LNCaP clone FGC (cell line): ENCODE measurements at regions not wholly inside any gene's neighbourhood (a gene's known extent, or its start where the extent isn't known, plus 50 kb on each side); places are given as distances from the start of the nearest gene placed in this dataset.

Source experiments
- DNase-seq: peaks from one replicate; pipeline ENCODE4 v3.0.0-alpha.2; 2011; ENCODE audit warnings: low read depth
- H3K4me3 ChIP-seq: 2 replicates; pipeline ENCODE4 v1.5.1; 2011; ENCODE audit warnings: mild to moderate bottlenecking, low read depth, low read length, control low read depth
- TF ChIP-seq, protein P1 (sequence below): IDR thresholded peaks from 2 replicates; pipeline ENCODE4 v1.5.1; 2012; ENCODE audit warnings: mild to moderate bottlenecking; ENCODE audit not compliant: control insufficient read depth, insufficient read depth; ENCODE audit errors: extremely low read depth

- no peak for DNase-seq
- TF ChIP-seq, protein P1, sequence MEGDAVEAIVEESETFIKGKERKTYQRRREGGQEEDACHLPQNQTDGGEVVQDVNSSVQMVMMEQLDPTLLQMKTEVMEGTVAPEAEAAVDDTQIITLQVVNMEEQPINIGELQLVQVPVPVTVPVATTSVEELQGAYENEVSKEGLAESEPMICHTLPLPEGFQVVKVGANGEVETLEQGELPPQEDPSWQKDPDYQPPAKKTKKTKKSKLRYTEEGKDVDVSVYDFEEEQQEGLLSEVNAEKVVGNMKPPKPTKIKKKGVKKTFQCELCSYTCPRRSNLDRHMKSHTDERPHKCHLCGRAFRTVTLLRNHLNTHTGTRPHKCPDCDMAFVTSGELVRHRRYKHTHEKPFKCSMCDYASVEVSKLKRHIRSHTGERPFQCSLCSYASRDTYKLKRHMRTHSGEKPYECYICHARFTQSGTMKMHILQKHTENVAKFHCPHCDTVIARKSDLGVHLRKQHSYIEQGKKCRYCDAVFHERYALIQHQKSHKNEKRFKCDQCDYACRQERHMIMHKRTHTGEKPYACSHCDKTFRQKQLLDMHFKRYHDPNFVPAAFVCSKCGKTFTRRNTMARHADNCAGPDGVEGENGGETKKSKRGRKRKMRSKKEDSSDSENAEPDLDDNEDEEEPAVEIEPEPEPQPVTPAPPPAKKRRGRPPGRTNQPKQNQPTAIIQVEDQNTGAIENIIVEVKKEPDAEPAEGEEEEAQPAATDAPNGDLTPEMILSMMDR, result no peak
- no peak overlapping the region for H3K4me3 ChIP-seq
These were observed 82.3 kb upstream of the NYAP2 start for GRCh38 chr2:225317186-225317585.

DNA sequence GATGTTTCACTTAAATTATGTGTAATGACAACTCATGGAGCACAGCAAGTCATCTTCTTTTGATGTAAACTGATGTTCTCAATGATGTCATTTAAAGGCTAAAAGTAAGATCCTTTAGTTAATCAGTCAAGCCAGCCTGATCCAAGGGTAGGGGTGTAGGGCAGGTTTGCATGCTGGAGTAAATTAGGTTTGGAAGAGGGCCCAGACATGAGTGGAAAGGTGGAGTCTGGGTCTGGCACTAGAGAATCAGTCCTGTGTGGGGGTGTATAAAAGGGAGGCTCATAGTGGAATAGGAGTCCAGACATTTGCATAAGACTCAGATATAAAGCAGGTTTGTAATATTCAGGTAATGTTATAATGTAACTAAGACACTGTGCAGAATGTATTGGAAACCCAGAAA is 88.8 kb upstream of the NYAP2 start:
- DNase-seq, result no peak
- no peak overlapping the region for H3K4me3 ChIP-seq
- TF ChIP-seq, protein P1, result no peak

DNA sequence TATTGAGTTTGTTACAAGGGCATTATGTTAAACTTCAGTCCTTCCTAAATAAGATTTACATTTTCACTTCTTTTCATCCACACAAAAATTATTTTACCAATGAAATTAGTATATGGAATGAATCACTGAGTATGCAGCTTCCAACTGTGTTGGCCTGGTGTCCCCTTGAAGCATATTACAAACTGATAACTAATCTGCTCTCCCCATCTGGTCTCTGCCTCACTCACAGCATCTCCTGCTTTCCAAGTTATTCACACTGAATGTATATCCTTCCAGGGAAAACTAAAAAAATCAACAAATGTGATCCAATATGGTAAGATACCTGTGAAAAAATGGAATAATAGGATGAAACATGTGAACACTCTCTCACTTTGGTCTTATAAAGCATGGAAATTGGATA is 90.0 kb upstream of the NYAP2 start:
- TF ChIP-seq, protein P1, result no peak
- H3K4me3 ChIP-seq, result no peak overlapping the region
- no peak for DNase-seq

DNA sequence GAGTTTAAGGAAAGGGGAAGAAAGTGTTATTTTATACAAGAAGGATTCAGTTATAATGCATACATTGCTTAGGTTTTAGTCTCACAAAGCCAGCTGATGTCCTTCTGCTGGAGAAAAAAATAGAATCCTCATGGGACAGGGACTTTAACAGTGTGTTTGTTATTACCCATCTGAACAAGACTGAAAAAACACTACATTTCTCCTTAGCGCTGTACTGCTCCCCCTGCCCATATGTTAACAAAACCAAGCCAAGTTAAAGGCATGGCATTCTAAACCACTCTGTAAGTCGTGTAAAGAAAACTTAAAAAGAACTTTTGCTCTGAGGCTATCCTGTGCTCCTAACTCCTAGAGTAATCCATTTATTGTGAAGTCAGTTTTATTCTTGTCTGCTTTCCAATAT is 102.6 kb upstream of the NYAP2 start:
- TF ChIP-seq, protein P1, result no peak
- H3K4me3 ChIP-seq, result no peak overlapping the region
- DNase-seq, result no peak

- H3K4me3 ChIP-seq, result no peak overlapping the region
- TF ChIP-seq, protein P1, result no peak
- no peak for DNase-seq
These were observed 104.4 kb upstream of the NYAP2 start for GRCh38 chr2:225295102-225295501.

GRCh38 chr2:225293638-225294037 is 105.9 kb upstream of the NYAP2 start:
- no peak for DNase-seq
- TF ChIP-seq, protein P1, result no peak

DNA sequence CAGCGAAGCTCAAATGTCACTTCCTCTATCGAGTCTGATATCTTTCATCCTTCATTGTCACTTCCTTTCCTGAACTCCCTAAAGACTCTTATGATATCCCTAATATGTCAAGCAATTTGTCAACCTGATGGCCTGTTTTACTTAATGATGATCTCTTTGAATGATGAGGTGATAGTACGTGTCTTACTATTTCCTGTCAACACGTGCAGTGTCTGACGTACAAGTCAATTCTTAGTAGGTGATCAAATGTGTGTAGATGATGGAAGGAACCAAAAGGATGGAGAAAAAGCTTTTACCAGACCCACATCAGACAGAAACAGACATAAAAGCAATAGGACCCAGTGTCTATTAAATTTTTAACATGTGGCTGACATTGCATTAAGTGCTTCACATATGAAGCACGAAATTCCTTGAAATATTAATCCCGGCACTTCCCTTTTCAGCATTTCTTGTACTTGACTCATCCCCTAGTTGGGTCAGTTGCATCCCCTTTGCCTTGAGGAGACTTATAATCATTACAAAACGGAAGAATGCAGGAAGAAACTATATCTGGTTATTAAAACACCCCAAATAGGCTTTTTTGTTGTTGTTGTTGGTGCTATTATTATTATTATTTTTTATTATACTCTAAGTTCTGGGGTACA is 108.6 kb upstream of the NYAP2 start:
- TF ChIP-seq, protein P1, result no peak

More at GRCh38 chr2:225293638-225294037, 105.9 kb upstream of the NYAP2 start:
- H3K4me3 ChIP-seq, result no peak overlapping the region

More for the DNA sequence above, 108.6 kb upstream of the NYAP2 start:
- DNase-seq, result no peak
- no peak overlapping the region for H3K4me3 ChIP-seq
